ENCODE measurements at regions not wholly inside any gene's neighbourhood (a gene's known extent, or its start where the extent isn't known, plus 50 kb on each side); places are given as distances from the start of the nearest gene placed in this dataset.

DNA sequence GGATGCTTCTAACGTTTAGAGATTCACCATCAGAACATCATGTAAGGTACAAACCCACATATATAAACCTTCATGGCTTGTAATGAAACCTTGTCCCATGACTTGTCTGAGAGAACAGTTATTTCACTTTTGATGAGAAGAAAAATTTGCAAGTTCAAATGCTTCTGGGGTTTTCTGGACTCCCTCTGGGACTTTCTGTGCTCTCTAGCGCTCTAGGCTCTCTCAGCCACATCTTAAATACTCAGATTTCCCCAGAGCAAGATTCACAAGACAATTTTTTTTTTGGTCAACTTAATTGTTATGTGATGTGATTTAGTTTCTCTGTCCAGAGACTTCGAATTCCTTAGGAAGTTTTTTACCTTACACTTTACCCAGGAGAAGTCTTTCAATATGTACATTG lies 282.8 kb upstream of the EDNRB start:
- no peak for DNase-seq

DNA sequence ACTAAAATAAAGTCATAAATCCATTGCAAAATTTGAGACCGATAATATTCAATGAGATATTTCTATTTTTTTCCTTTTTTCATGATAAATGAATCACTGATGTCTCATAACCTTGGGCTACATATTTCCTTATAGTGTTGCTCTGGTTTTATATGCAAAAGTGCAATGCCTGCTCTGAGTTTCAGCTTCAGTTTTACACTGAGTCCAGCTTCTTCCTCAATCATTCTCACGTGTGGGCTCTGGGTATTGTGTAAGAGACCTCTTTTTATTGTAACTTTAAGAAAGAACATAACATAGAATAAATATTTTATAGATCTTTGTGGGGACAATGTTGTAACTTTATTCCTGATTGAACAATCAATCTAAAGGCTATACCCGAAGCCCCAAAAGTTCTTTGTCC lies 280.2 kb upstream of the EDNRB start:
- no peak for DNase-seq

DNA sequence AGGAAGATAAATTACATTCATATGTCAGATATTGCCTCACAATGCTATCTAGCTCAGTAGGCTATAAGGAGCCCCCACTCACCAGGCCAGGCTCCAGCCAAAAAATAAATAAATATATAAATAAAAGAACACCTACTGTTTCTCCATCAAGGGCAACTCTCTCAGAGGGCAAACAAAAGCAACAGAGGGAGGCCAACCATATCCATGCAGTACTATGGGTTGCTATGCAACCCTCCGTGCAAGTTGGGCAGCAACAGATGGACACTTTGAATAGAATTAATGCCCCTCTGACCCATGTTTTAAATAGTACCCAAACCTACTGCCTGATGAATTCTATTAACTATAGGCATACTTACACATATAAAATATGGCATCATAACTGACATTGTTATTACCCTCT lies 279.8 kb upstream of the EDNRB start:
- DNase-seq = no peak

DNA sequence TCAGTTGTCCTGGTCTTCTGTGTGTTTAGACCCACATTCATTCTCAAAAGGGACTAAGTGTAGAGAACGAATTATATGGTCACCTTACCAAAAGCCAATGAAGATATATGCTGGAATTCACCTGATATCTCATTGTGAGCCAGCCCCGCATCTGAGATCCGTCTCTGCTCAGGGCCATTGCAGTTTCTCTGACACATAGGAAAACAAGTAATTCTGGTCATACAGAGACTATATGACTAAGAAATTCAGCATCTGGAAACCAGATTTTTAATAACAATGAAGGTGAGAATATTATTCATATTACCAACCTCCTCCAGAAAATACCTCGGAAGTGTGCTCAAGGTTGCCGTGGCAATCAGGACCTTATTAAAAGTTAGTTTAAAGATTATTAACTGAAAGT lies 278.6 kb upstream of the EDNRB start:
- DNase-seq = no peak

DNA sequence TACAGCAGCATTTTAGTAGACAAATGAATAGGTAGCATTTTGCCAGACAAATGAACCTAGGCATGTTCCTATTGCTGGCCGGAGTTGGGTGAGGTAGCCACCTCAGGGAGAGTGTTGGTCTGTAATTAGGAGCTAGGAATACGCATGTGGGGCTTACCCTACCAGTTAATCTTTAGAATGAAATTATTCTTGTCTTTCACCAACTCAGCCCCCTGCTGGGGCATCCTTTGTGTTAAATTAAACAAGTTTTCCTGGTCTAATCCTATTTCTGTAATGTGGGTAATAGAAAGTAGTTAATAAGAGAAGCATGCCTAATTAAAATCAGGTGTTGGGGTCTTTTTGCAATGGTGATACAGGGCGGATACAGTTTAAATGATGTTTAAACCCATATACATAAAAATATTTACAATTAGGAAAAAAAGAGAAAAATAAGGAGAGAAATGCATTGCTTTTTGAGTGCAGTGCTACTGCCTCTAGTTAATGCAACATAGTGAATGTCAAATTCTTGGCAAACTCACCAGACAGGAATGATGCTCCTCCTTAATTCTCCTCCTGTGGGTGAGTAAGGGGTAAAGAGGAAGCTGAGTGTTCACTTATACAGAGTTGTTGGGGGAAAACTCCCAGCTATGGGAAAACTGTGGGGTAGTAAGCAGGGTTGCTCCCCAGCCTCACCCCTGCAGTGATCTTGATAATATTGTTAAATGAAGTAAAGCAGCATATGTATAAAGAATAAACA lies 276.4 kb upstream of the EDNRB start:
- no peak for DNase-seq

DNA sequence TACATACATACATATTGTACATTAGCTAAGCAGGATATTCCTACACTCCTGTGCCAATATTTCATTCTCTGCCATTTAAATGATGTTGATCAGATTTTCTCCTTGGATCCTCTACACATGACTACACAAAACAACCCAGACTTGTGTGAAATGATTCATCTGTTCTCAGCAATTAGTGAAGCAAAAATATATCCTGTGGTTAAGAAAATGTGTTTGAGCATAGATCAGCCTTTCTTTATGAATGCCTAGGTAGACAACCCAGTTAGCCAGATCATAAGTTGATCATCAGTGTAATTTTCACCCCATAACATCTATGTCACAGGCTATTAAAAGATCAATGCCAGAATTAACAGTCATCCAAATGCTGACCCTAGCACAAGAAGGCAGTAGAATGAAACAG lies 275.2 kb upstream of the EDNRB start:
- no peak for DNase-seq

DNA sequence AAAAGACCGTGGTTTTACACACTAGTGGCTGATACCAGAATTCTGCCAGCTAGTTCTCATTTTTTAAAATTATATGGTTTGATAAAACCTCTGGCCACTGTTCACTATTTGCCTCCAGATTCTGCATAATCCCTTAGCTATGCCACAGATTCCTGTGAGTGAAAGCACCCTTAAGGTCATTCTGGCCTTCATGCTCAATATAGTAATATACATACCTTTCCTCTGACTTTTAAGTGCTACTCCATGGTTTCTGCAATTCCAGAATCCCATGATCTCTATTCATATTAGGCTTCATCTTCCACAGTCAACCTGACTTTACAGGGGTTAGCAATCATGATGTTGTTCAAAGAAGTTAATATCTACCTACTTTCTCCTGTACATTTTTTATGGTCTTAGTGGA lies 274.1 kb upstream of the EDNRB start:
- DNase-seq = no peak

DNA sequence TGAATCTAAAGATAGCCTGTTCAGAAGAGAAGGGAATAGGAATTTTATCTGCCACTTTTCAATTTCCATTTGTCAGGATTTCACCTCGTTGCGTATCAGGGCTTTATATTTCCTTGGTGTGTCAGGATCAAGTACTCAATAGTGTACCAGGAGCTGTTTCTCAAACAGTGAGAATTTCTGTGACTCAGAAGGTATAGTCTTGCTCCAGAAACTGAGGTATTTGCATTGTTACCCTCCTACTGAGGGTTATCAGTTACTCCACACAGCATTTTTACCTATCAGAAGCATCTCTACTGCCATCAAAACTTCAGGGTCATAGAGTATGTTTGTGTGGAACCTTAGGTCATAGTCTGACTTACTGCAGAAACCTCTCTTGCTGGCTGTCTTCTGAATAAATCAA lies 271.7 kb upstream of the EDNRB start:
- no peak for DNase-seq

DNA sequence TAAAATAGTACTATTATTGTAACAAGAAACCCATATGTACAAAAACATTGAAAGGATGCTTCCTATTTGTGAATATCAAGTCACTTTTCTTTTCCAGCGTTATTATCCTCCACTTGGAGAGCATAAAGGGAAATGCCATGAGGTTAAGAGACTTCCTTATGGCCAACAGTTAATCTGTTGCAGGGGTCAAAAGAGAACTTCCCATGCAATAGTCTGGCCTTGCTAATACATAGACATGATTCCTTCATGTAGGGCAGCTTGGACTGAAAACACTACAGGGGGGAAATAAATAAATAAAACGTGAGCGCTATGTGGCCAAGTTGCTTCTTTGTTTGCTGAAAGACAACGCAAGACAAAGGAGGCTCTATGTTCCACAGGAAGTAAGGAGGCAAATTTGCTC lies 269.1 kb upstream of the EDNRB start:
- no peak for DNase-seq

DNA sequence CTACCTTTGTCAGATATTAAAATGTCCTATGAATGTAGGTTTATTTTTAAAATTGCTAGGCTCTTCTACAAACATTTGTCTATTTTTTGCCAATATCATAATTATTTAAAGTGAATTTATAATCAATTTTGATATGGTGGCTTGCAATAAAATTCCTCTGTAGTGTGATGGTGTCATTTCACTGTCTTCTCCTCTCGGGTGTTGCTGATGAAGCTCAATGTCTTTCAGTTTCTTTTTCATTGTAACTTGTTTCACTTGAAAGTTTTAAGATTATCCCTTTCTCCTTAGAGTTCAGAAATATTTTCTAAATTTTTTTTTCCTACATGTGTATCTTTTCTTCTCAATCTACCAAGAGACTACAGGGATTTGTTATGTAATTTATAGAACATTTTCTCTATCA lies 267.1 kb upstream of the EDNRB start:
- DNase-seq = no peak

DNA sequence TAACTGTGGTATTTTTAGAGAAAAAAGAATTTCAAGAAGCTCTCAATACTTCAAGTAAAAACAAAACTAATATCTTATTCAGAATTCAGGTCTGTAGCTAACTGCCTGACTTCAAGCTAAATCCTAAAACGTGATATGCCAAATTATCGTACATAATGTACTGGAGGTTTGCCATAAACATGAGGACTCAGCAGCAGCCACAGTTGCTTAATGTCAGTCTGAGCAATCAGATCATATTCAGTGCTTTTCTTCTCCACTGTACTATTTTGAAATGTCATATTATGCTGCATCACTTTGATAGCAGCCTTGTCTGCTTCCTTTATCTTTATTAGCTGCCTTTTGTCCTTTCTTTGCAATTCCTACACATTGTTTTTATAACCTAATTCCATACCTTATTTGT lies 265.1 kb upstream of the EDNRB start:
- DNase-seq = no peak

DNA sequence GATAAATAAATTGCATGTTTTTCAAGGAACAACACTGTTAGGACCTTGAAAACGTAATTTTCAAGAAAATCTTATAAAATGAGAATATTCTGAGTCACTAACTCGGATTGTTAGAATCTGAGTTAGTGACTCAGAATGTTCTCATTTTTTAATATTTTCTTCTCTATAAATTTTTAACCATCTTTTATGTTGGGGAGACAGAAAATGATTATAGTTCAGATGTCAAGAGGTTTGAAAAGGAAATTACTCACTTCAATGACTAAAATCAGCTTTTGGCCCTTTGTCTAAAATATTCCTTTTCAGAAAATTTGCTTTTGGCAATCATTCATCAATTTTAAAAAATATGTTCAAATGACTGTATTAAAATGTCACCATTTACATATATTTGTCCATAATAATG lies 264.2 kb upstream of the EDNRB start:
- DNase-seq = no peak

DNA sequence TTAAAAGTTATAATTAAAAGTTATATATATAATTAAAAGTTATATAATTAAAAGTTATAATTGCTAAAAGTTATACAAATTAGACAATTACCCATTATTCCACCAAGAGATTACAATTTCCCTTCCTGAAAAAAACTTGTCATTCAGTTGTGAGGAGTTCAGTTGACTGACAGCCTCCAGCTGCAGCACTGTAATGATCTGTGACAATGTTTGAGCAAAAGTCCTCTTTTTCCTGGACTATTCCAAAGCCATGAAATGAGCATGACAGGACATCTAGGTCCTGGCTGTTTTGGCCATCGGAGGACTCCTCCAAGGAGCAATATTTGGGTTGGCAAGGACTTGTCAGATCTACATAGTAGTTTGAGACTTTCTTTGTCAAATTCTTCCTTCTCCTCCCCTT lies 258.7 kb upstream of the EDNRB start:
- DNase-seq = no peak

DNA sequence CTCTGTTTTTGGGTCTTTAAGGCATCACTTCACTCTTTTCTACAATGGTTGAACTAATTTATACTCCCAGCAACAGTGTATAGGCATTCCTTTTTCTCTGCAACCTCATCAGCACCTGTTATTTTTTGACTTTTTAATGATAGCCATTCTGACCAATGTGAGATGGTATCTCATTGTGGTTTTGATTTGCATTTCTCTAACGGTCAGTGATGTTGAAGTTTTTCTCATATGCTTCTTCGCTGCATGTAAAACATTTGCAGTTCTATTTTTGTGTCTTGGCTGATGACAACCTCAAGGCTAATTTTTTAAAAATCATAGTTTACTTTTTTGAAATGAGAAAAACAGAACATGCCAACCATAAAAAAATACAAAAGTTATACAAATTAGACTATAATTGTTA lies 258.2 kb upstream of the EDNRB start:
- DNase-seq = no peak

DNA sequence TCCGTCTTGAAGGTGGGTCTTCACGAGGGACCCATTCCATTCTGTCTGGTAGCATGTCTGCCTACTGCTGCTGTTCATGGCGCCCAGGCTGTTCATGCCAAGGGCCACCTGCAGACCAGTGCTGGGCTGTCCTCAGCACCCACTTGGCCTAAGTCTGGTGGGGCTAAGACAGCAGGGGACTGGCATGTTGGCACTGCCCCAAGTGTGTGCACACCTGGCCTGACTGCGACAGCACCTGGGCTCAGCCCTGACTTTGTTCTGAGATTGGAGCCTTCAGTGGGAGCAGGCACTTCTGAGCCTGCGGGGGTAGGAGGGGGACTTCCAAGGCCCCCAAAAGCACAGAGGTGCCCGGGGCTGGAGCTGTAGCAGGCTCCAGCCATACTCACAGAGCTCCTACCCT lies 250.8 kb upstream of the EDNRB start:
- no peak for DNase-seq

DNA sequence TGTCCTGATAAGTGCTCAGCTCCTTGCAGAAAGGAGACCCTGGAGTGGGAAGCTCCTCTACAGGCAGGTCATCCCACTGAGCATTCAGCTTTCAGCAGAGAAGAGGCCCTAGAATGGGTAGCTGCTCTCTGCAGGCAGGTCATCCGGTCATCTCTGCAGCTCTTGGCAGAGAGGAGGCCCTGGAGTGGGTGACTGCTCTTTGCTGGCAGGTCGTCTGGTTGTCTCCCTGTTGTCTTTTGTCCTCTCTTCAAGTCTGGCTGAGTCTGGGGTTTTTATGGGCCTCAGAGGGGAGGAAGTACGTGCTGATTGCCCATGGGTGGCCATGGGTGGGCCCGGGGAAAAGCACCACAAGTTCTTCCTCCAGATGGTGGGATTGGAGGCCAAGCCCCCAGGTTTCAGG lies 250.3 kb upstream of the EDNRB start:
- no peak for DNase-seq

DNA sequence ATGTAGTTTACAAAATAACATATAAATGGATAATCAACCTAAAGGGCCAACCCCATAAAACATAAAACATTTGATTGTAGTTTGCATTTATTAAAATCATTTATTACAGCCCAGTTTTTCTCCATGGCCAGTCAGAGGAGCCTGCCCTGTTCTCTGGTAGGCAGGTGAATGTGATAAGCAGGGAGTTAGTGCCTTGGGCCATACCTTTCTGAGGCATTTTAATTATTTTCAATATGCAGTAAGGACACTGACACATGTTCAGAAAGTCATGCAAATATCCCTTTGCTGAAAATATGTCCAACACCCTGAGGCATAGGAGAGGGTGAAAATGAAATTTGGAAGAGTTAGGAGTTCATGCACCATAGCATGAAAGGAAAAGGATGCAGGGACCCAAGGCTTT lies 242.6 kb upstream of the EDNRB start:
- DNase-seq = no peak

DNA sequence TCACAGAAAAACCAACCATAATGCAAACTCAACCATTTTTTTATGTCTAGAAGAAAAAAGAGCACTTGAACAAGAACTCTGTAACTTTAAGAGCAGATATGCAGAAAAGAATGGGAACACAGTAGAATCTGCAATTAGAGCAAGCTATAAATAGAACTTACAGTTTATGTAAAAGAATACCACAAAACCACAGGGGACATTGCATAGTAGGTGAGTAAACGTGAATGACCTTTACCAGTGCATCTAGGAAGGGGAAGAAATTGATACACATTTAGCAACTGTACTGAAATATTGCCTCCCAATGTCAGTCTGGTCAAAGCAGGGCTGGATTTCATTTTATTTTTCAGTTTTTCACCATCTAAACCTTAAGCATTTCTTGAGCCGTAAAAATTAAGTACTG lies 242.2 kb upstream of the EDNRB start:
- no peak for DNase-seq

DNA sequence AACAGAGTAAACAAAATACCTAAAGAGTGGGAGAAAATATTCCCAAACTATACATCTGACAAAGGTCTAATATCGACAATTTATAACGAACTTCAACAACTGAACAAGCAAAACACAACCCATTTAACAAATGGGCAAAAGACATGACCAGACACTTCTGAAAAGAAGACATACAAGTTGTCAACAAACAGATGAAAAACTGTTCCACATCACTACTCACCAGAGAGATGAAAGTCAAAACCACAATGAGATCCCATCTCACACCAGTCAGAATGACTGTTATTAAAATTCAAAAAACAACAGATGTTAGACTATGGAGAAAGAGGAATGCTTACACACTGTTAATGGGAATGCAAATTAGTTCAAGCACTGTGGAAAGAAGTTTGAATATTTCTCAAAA lies 233.8 kb upstream of the EDNRB start:
- DNase-seq = no peak

DNA sequence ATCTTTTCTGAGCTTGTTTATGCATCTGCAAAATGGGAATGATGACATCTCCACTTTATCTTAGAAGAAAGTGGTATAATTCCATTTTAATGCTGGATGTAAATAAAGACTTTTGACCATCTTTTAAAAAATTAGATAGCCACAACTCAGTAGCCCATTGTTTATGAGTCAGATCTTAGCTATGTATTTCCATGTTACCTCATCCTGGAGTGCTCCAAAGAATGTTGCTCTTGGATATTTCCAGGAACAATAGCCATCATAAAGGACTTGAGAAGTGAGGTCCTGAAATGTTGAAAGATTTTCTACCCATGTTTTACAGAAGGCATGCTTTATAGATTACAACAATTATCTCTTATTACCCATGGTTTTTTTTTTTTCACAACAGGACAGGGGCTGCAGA lies 229.3 kb upstream of the EDNRB start:
- no peak for DNase-seq

DNA sequence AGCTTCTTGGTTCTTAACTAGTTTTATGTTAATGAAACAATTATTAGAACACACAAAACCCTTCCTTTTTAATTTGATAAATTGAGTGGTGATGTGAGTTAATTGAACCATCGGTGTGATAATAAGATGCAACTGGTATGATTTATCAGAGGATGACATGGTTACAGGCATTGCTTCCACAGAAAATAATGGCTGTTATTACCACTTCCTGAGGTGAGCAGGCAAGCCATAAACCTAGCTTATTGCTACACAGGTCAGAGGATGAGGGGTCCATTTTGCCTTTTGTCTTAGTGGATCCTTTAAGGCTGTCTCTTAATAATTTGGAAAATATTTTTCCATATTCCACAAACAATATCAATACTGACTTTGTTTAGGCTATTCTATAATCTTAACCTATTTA lies 226.6 kb upstream of the EDNRB start:
- no peak for DNase-seq

DNA sequence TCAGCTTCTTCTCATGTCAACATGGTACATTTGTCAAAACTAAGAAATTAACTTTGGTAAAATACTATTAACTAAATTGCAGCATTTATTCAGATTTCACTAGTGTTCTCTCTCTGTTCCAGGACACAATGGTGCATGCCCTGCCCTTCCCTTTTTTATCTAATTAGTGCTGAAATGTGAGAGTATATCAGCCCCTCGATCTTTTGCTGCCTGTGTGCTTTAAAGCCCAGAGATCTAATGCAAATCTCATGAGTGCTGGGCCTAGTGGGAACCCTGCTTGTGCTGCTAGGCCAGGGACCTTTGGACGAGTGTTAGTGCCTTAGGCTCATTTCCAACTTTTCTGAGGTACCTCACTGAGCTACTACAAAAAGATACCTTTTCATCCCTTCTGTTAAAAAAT lies 221.1 kb upstream of the EDNRB start:
- DNase-seq = no peak

DNA sequence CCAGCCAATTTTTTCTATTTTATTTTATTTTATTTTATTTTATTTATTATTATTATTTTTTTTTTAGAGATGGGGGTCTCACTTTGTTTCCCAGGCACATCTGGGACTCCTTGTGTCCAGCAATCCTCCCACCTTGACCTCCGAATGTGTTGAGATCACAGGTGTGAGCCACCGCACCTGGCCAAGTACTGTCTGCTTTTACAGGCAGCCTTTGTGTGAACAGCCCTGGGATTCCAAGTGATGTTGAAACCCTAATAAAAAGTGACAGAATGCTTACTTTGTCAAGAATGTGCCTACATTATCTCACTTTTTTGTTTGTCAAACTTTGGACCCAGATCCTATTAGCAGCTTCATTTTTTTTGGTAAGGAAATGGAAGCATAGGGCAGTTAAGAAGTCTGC lies 220.1 kb upstream of the EDNRB start:
- no peak for DNase-seq

DNA sequence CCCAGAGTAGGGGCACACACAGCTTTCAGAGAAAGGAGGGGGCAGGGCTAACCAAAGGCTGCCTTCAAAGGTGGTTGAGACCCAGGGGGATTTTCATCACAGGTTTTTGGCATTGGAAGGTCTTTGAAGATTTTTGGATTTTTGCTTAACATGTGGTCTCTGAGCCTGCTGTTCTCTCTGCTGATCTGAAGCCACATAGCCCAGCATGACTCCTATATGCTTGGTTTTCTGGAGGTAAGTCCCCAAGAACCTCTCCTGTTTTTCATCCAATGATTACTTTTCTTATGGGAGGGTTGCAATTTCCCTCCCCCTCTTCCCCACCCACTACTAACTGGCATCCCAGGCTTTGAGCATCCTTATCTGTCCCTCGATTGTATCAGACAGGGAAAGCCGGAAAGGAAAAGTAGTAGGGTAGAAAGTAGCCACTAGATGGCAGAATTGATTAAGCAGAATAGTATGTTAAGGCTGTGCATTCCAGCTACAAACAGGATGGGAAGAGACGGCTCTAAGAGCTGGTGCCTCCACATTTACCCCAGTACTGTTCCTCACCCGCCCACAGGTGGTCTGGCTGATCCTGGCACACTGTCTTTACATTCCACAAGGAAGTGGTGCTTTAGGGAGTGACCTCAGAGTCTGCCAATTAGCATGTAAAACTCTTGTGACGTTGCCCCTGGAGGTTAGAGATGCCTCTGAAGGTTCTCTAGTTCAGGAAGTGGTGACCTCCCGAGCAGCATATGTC lies 218.9 kb upstream of the EDNRB start:
- peak; percentile 63 to 64 for DNase-seq

DNA sequence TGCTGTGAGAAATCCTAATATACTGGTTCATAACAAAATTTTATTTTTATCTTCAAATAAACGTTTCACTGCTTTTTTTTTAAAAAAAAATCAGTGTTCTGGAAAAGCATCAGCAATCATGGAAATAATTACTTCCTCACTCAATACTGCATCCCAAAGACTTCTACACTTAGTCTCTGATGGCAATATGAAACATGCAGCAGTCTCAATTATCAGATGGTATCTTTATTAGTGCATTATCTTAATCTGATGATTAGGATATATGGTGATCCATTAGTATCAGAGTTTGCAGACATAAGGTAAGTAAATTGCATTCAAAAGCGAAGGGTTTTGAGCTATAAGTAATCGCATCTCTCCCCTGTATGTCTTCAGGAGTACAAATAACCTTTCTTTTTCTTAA lies 218.3 kb upstream of the EDNRB start:
- DNase-seq = no peak
